ENCODE measurements at regions not wholly inside any gene's neighbourhood (a gene's known extent, or its start where the extent isn't known, plus 50 kb on each side); places are given as distances from the start of the nearest gene placed in this dataset.
A peak's percentile ranks its signal among the peaks of the same experiment; 100 is the strongest.

DNA sequence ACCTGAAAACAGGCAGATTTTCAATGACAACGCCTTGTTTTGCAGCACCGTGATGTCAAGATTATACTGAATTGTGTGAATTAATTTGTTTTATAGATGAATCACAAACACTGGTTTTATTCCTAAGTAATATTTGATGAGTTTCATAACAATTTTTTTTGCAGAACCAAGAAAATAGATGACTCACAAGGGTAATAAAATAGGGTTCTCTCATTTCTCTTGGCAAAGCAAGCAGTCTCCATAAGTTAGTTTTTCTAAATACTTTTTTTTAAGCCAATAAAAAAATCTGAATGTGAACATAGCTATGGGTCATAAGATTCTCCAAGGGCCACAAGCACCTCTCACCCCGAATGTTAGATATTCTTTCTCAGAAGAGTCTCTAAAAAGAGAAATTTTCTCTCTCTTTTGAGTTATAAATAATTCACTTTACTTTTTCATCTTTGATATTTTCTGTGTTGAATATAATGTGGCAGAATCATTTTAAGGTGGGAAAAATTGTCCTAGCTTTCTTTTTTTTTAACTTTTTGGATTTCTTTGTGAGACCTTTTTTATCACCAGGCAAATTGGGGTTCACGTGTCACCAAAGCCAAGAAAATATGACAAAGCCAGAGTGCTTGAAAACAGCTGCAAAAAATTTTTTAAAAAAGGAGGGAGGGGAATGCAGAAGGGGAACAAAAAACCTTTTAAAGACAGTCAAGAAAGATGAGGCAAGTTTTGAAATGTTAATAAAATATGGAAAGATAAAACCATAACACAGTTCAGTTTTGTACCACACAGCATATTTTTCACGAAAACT is 174.6 kb upstream of the DAPK1 start:
- no peak overlapping the region for H3K27ac ChIP-seq
- TF ChIP-seq, protein P1, sequence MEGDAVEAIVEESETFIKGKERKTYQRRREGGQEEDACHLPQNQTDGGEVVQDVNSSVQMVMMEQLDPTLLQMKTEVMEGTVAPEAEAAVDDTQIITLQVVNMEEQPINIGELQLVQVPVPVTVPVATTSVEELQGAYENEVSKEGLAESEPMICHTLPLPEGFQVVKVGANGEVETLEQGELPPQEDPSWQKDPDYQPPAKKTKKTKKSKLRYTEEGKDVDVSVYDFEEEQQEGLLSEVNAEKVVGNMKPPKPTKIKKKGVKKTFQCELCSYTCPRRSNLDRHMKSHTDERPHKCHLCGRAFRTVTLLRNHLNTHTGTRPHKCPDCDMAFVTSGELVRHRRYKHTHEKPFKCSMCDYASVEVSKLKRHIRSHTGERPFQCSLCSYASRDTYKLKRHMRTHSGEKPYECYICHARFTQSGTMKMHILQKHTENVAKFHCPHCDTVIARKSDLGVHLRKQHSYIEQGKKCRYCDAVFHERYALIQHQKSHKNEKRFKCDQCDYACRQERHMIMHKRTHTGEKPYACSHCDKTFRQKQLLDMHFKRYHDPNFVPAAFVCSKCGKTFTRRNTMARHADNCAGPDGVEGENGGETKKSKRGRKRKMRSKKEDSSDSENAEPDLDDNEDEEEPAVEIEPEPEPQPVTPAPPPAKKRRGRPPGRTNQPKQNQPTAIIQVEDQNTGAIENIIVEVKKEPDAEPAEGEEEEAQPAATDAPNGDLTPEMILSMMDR (conservative IDR thresholded peaks at IDR 0.05) = no peak

DNA sequence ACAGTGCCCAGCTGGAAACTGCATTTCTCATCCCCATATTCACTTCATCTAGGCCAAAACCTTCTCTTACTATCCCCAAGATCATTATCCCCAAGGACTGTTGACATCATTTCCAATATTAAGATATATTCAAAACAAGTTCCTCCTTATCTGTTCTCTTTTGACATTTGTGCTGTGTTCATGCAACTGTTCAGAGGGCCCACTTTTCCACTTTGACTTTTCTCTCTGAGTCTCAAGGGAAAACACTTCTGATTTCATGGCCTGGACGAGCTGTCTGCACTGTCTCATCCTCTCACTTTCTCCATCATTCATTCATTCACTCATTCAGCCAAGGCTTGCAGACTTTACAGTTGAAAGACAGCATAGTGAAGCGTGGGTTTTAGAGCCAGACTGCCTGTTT is 173.7 kb upstream of the DAPK1 start:
- H3K27ac ChIP-seq = no peak overlapping the region
- TF ChIP-seq, protein P1 (conservative IDR thresholded peaks at IDR 0.05) = no peak

DNA sequence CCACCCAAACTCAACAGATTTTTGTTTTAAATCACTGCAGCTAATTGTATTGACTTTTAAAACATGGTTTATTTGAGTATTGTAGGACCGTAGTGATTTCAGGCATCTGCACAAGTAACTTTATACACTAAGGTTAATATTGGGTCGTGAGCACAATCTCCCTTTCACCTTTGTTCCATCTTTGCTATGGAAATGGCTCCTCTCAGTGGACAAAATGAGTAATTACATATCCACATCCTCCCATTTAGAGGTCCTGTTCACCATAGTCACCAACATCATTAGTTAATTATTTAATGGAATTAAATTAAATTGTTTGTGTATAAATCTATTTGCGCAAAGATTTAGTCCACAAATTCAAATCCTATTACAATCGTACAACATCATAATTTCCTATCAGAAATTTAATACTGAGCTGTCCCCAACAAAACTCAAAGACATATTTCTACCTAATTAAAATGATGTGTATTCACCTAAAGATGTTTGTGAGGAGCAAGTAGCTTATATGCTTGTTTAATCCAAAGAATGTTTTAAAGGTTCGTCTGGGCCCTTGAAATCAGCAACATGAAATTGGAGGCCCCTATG is 173.0 kb upstream of the DAPK1 start:
- TF ChIP-seq, protein P1 (conservative IDR thresholded peaks at IDR 0.05) = peak; percentile 78
- no peak overlapping the region for H3K27ac ChIP-seq

DNA sequence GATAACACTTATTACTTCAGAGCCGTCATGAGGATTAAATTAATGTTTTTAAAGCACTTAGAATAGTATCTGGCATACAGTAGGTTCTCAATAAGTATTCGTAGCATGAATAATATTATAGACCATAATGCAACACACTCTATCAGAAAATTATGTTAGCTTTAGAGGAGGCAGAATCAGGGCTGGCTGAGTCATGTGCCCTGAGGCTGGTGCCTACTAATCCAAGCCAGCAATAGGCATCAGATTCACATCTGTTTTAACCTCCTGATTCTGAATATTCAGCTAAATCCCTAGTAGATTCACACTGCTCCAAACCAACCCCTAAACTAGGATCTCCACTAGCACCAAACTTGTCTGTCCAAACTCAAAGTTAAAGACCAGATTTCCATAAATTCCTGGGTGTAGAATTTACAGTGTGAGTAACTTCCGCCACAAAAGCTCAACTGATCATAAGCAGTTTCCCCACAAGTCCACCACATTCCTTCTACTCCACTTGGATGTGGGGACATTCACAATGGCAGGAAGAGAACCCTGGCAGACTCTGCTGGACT is 170.0 kb upstream of the DAPK1 start:
- TF ChIP-seq, protein P1 (conservative IDR thresholded peaks at IDR 0.05) = no peak
- no peak overlapping the region for H3K27ac ChIP-seq

DNA sequence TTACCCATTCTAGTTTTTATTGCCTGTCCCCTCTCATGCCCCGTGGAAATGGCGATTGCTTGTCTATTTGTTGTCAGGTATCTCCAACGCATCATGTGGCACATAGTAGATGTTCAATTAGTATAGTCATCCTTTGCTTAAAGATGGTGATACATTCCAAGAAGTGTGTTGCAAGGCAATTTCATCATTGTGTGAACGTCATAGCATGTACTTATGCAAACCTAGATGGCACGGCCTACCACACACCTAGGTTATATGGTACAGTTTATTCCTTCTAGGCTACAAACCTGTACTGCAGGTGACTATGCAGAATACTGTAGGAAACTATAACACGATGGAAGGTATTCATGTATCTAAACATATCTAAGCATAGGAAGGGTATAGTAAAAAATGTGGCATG is 163.9 kb upstream of the DAPK1 start:
- H3K27ac ChIP-seq = peak overlapping the region; percentile 72; the same call in 1 of the 2 replicates
- TF ChIP-seq, protein P1 (conservative IDR thresholded peaks at IDR 0.05) = no peak

DNA sequence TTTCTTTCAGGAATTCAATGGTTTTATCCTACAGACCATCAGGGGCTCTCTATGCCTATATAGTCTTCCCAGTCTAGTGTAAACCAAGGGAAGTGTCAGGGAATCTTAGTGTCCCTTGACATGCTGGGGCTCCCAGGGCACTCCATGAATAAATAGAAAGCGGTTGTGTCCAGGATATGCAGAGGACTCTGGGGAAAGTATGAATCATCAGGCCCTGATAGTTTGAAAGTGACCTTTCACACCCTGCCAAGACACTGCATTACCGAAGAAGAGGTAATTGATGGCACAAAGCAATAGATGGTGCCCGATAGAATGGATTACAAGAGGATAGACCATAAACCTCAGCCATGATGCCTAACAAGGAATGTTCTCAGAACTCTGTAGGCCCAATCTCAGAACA is 163.3 kb upstream of the DAPK1 start:
- H3K27ac ChIP-seq = peak overlapping the region; percentile 72
- TF ChIP-seq, protein P1 (conservative IDR thresholded peaks at IDR 0.05) = no peak

DNA sequence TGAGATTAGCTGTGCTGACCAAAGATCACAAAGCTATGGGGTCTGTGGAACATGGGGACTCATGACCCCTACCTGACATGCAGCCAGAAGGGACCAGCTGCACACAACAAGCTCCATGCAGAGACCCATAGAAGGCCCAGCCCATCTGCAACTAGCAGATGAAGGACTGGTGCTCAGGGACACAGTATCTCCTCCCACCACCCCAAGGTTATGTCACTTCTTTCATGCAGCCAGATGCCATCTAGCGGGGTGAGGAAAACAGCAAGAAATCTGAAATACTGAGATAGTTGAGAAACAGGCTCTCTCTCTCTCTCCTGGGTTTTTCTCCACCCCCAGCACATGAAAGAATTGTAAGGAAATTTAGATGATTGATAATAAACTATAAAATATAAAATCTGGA is 161.3 kb upstream of the DAPK1 start:
- peak overlapping the region; percentile 72 for H3K27ac ChIP-seq
- TF ChIP-seq, protein P1 (conservative IDR thresholded peaks at IDR 0.05) = no peak

Data from VCaP (cell line).